ENCODE measurements at regions not wholly inside any gene's neighbourhood (a gene's known extent, or its start where the extent isn't known, plus 50 kb on each side); places are given as distances from the start of the nearest gene placed in this dataset.
A peak's percentile ranks its signal among the peaks of the same experiment; 100 is the strongest.

- TF ChIP-seq CTCF (IDR thresholded peaks at IDR 0.05; ENCODE audit: low read depth, low read length, missing control alignments): no peak
- no peak overlapping the region for H3K4me3 ChIP-seq (replicated peaks; ENCODE audit: low read depth, low read length)
- no peak for DNase-seq (ENCODE audit: extremely low read depth, low read depth)
Observed at GRCh38 chr5:106303911-106304310, 1366.8 kb downstream of the EFNA5 start.

GRCh38 chr5:106292654-106293053, 1378.1 kb downstream of the EFNA5 start:
- no peak for TF ChIP-seq CTCF (IDR thresholded peaks at IDR 0.05; ENCODE audit: low read depth, low read length, missing control alignments)
- no peak overlapping the region for H3K4me3 ChIP-seq (replicated peaks; ENCODE audit: low read depth, low read length)
- DNase-seq (ENCODE audit: extremely low read depth, low read depth): no peak

- no peak for TF ChIP-seq CTCF (IDR thresholded peaks at IDR 0.05; ENCODE audit: low read depth, low read length, missing control alignments)
- no peak for DNase-seq (ENCODE audit: extremely low read depth, low read depth)
- no peak overlapping the region for H3K4me3 ChIP-seq (replicated peaks; ENCODE audit: low read depth, low read length)
Observed at GRCh38 chr5:106290841-106291240, 1379.9 kb downstream of the EFNA5 start.

- H3K4me3 ChIP-seq (replicated peaks; ENCODE audit: low read depth, low read length): no peak overlapping the region
- DNase-seq (ENCODE audit: extremely low read depth, low read depth): no peak
- no peak for TF ChIP-seq CTCF (IDR thresholded peaks at IDR 0.05; ENCODE audit: low read depth, low read length, missing control alignments)
Observed at GRCh38 chr5:106288979-106289378, 1381.8 kb downstream of the EFNA5 start.

GRCh38 chr5:106277540-106278096, 1393.1 kb downstream of the EFNA5 start:
- no peak overlapping the region for H3K4me3 ChIP-seq (replicated peaks; ENCODE audit: low read depth, low read length)
- TF ChIP-seq CTCF (IDR thresholded peaks at IDR 0.05; ENCODE audit: low read depth, low read length, missing control alignments): no peak
- DNase-seq (ENCODE audit: extremely low read depth, low read depth): no peak

- peak; percentile 56 for TF ChIP-seq CTCF (IDR thresholded peaks at IDR 0.05; ENCODE audit: low read depth, low read length, missing control alignments)
- DNase-seq (ENCODE audit: extremely low read depth, low read depth): peak; percentile 24
- no peak overlapping the region for H3K4me3 ChIP-seq (replicated peaks; ENCODE audit: low read depth, low read length)
Observed at GRCh38 chr5:106269252-106269843, 1401.4 kb downstream of the EFNA5 start.

GRCh38 chr5:106267256-106267655, 1403.5 kb downstream of the EFNA5 start:
- H3K4me3 ChIP-seq (replicated peaks; ENCODE audit: low read depth, low read length): no peak overlapping the region
- no peak for TF ChIP-seq CTCF (IDR thresholded peaks at IDR 0.05; ENCODE audit: low read depth, low read length, missing control alignments)
- DNase-seq (ENCODE audit: extremely low read depth, low read depth): no peak

Measured in HFF-Myc (cell line).